ENCODE measurements at regions not wholly inside any gene's neighbourhood (a gene's known extent, or its start where the extent isn't known, plus 50 kb on each side); places are given as distances from the start of the nearest gene placed in this dataset.
"Not testable (repeated sequence)": the region's sequence is repeated elsewhere in the genome, so short reads cannot be mapped to it uniquely, and the experiment has no call there.

- no peak overlapping the region for H3K4me3 ChIP-seq (replicated peaks; ENCODE audit: low read depth, low read length)
- H3K36me3 ChIP-seq (ENCODE audit: control insufficient read depth, insufficient read depth, low read length) = no peaks in the 10 kb centered on the region
- no peak for DNase-seq (ENCODE audit: extremely low read depth, insufficient read length)
- TF ChIP-seq, protein P1, sequence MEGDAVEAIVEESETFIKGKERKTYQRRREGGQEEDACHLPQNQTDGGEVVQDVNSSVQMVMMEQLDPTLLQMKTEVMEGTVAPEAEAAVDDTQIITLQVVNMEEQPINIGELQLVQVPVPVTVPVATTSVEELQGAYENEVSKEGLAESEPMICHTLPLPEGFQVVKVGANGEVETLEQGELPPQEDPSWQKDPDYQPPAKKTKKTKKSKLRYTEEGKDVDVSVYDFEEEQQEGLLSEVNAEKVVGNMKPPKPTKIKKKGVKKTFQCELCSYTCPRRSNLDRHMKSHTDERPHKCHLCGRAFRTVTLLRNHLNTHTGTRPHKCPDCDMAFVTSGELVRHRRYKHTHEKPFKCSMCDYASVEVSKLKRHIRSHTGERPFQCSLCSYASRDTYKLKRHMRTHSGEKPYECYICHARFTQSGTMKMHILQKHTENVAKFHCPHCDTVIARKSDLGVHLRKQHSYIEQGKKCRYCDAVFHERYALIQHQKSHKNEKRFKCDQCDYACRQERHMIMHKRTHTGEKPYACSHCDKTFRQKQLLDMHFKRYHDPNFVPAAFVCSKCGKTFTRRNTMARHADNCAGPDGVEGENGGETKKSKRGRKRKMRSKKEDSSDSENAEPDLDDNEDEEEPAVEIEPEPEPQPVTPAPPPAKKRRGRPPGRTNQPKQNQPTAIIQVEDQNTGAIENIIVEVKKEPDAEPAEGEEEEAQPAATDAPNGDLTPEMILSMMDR (IDR thresholded peaks at IDR 0.05; ENCODE audit: insufficient read depth, low read length, poor library complexity, severe bottlenecking) = no peak
- H3K27me3 ChIP-seq (replicated peaks; ENCODE audit: control insufficient read depth, insufficient read depth, low read length) = no peaks in the 10 kb centered on the region
These were observed 78.8 kb downstream of the COQ2 start for GRCh38 chr4:83205760-83206159.

DNA sequence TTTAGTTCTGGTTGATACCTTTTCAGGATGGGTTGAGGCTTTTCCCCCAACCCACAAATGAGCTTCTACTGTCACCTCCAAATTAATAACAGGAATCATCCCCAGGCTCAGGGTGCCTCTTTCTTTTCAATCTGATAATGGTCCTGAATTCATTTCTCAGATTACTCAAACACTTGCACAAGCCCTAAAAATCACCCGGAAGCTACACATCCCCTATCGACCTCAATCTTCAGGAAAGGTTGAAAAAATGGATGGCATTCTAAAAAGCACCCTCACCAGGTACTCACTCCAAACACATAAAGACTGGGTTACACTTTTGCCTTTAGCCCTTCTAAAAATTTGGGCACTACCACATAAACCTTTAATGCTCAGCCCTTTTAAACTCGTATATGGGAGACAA is 79.9 kb downstream of the COQ2 start:
- Histone ChIP-seq H3K4me3 (replicated peaks; ENCODE audit: low read depth, low read length) (no peak overlapping the region), H3K27me3 (replicated peaks; ENCODE audit: control insufficient read depth, insufficient read depth, low read length) (no peaks in the 10 kb centered on the region), H3K36me3 (ENCODE audit: control insufficient read depth, insufficient read depth, low read length) (no peaks in the 10 kb centered on the region)
- TF ChIP-seq, protein P1 (IDR thresholded peaks at IDR 0.05; ENCODE audit: insufficient read depth, low read length, poor library complexity, severe bottlenecking) = no peak
- DNase-seq (ENCODE audit: extremely low read depth, insufficient read length) = no peak

GRCh38 chr4:83201761-83202160 is 82.8 kb downstream of the COQ2 start:
- Histone ChIP-seq H3K27me3 (replicated peaks; ENCODE audit: control insufficient read depth, insufficient read depth, low read length) (no peaks in the 10 kb centered on the region), H3K4me3 (replicated peaks; ENCODE audit: low read depth, low read length) (no peak overlapping the region), H3K36me3 (ENCODE audit: control insufficient read depth, insufficient read depth, low read length) (no peaks in the 10 kb centered on the region)
- TF ChIP-seq, protein P1 (IDR thresholded peaks at IDR 0.05; ENCODE audit: insufficient read depth, low read length, poor library complexity, severe bottlenecking) = no peak
- DNase-seq (ENCODE audit: extremely low read depth, insufficient read length) = no peak

DNA sequence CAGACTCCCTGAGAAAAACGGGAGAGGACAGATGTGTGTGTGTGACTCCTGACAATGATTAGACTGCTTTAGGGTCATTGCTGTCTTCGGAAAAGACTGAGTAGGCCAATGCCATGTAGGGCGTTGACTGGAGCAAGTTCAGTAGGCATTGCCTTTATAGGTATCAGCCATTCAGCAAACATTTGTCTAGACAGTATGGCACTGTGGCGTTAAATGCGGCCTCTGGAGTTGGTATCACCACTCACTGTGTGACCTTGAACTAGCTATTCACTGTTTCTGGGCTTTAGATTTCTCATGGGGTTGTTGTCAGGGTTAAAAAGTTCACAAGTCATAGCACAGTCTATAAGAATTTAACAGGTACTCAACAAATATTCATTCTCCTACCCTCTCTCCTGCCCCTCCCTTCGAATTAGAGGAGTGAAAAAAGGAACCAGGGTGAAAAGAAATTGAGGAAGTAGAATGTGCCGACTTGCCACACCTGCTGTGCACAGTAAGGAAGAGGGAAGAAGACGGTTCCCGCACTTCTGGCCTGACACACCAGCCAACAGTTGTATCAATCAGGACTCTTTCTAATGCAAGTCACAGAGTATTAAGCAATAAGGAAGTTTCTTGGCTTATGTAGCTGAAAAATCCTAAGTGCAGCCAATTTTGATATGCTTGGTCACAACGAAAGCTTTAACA is 83.2 kb upstream of the PLAC8 start:
- TF ChIP-seq, protein P1 (IDR thresholded peaks at IDR 0.05; ENCODE audit: insufficient read depth, low read length, poor library complexity, severe bottlenecking) = no peak
- Histone ChIP-seq H3K4me3 (replicated peaks; ENCODE audit: low read depth, low read length) (no peak overlapping the region), H3K27me3 (replicated peaks; ENCODE audit: control insufficient read depth, insufficient read depth, low read length) (no peaks in the 10 kb centered on the region), H3K36me3 (ENCODE audit: control insufficient read depth, insufficient read depth, low read length) (no peaks in the 10 kb centered on the region)
- no peak for DNase-seq (ENCODE audit: extremely low read depth, insufficient read length)

GRCh38 chr4:83196921-83197320 is 82.4 kb upstream of the PLAC8 start:
- Histone ChIP-seq H3K36me3 (ENCODE audit: control insufficient read depth, insufficient read depth, low read length) (no peaks in the 10 kb centered on the region), H3K27me3 (replicated peaks; ENCODE audit: control insufficient read depth, insufficient read depth, low read length) (no peaks in the 10 kb centered on the region), H3K4me3 (replicated peaks; ENCODE audit: low read depth, low read length) (no peak overlapping the region)
- DNase-seq (ENCODE audit: extremely low read depth, insufficient read length) = no peak
- TF ChIP-seq, protein P1 (IDR thresholded peaks at IDR 0.05; ENCODE audit: insufficient read depth, low read length, poor library complexity, severe bottlenecking) = no peak

- no peak overlapping the region for H3K4me3 ChIP-seq (replicated peaks; ENCODE audit: low read depth, low read length)
- DNase-seq (ENCODE audit: extremely low read depth, insufficient read length) = no peak
- no peaks in the 10 kb centered on the region for H3K27me3 ChIP-seq (replicated peaks; ENCODE audit: control insufficient read depth, insufficient read depth, low read length)
- no peaks in the 10 kb centered on the region for H3K36me3 ChIP-seq (ENCODE audit: control insufficient read depth, insufficient read depth, low read length)
- TF ChIP-seq, protein P1 (IDR thresholded peaks at IDR 0.05; ENCODE audit: insufficient read depth, low read length, poor library complexity, severe bottlenecking) = no peak
These were observed 80.7 kb upstream of the PLAC8 start for GRCh38 chr4:83195269-83195668.

GRCh38 chr4:83194588-83194987 is 80.1 kb upstream of the PLAC8 start:
- not testable (repeated sequence) for H3K27me3 ChIP-seq (replicated peaks; ENCODE audit: control insufficient read depth, insufficient read depth, low read length); DNase-seq (ENCODE audit: extremely low read depth, insufficient read length); H3K36me3 ChIP-seq (ENCODE audit: control insufficient read depth, insufficient read depth, low read length); H3K4me3 ChIP-seq (replicated peaks; ENCODE audit: low read depth, low read length)
